Hindlimb muscle (tissue), 1 donor: ENCODE measurements at regions not wholly inside any gene's neighbourhood (a gene's known extent, or its start where the extent isn't known, plus 50 kb on each side); places are given as distances from the start of the nearest gene placed in this dataset.

Source experiments
- DNase-seq: peaks from one replicate; pipeline ENCODE4 v3.0.0-alpha.2; 2013

DNA sequence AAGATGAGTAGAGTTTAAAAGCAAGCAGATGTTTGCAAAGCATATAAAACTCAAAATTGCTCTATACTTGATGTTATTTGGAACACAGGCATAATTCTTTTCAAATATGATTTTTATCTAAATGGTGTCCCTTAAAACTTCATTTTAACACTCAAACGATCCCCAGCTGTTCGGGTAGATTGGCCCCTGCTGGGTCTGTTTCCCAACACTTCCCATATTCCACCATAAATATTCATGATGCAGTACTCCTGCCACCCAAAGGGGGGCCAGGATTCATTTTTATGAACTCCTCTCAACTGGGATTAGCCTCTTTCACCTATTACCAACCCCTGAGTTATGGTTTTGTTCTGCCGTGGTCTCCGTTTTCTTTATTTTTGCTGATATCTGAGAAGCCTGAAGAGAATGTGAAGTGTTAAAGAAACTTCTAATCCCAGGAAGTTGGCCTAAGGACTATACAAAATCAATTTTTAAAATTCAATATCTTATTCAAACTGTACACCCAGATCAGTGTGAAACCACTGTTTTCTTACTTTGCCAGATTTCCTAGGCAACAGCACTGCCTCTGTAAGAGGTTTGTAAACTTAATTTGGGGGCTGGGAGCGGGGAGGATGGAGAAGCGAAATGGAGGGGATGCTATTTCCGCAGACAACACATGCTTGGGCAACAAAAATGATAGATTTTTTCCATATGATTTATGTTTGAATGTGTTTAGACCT lies 384.1 kb downstream of the DMRT2 start:
- DNase-seq: peak; percentile 28

DNA sequence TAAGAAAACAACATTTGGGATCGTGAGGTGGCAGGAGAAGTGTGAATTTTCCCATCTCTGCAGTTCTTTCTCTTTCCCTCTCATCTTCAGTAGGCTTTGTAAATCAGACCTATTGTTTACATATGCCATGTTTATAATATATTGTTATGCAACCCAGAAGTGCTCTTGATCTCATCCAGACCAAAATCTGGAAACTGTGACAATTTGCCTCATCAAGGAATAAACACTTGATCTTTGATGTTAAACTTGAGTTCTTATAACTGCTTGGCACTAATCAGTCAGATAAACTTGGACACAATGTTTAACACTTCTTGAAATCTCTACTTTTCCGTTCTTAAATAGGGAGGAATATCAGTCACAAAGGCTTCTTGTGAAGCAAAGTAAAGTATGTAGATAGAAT lies 384.7 kb downstream of the DMRT2 start:
- no peak for DNase-seq

DNA sequence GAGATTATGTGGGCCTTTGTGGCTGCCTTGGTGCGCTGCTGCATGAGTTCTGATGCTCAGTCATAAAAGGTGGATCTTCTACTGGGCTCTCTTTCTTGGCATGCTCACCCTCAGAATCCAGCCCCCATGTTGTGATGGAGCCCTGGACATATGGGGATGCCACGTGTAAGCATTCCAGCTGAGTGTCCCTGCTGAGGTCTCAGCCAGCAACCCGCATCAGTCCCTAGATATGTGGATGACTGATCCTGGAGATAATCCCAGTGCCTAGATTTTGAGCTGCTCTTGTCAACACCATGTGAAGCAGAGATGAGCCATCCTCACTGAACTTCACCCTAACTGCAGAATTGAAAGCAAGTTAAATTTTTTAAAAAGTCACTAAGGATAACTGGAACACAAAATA lies 390.1 kb downstream of the DMRT2 start:
- no peak for DNase-seq

DNA sequence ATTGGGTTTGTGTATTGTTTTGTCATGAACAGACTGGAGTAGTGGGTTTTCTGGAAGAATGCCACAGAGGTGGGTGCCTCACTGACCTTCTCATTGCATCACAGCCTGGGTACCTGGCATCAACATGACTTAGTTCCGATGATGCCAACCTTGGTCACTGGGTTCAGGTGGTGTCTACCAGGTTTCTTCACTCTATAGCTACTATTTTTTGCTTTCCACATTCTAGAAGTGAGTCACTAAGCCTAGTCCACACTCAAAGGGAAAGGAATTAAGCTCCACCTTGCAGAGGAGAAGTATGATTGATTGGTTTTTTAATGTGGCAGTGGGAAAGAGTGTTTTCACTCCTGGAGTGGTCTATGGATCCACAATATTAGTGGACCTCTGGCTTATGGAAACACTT lies 391.9 kb downstream of the DMRT2 start:
- no peak for DNase-seq

DNA sequence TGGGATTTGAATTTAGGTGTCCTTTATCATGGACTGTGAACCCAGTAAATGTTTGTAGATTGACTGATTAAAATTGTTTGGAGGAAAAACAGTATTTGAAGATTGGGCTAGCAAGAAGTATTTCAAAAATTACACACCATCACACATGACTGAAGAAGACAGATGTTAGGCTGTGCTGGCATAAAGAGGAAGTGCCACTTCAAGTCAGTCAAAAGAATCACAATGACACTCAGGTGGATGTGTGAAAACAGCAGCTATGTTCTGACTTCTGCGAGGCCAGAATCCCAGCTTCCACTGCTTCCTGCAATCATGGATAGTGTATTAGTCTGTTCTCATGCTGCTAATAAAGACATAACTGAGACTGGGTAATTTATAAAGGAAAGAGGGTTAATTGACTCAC lies 393.3 kb downstream of the DMRT2 start:
- DNase-seq: no peak

DNA sequence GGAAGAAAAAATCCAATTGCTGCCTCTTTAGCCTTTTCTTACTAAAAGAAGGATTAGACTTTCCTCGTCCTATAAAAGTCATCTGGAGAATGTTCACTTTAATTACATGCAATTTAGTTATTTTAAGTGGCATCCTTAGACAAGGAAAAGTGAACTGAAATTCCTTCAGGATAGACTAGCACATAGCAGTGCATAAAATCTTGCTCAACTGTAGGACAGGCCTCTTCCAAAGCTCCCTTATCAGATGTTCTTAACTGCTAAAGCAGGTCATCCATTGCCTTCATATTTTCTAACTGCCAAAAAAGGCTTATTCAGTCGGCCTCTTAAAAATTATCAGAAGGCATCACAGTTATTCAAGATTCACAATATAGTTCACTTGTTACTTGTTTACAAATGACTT lies 396.5 kb downstream of the DMRT2 start:
- no peak for DNase-seq

DNA sequence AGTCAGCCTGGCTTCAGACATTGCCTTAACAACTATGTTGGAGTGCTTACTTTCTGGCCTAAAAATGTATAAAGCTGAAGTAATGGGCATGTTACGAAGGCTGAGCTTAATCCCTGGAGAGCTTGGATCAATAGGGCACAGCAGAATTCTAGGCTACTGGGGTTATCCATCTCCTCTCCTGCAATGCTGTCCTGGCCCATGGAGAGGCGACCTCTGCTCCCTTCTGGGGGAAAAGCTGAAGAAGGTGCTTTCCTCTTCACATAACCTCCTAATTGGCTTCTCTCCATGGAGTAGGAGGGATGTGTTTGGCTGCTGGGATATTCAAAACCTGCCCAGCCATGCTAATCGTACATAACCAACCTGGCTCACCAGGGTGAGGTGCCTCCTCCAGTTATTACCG lies 403.5 kb downstream of the DMRT2 start:
- no peak for DNase-seq

DNA sequence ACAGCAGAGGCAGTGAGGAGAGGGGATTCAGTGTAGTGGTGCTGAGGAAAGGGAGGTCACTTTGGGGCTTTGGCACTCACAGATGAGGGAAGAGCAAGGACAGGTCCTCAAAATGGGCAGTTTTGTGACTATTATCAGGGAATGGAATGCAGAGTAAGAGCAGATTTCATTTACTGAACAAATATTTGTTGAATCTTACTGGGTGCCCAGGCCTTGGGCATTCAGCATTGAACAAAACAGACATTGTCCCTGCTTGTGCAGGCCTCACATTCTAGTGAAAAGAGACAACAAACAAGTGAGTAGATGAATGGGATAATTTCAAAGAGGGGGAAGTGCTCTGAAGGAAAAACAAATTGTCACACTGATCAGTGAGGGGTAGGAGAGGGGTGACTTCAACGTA lies 404.1 kb downstream of the DMRT2 start:
- DNase-seq: no peak

DNA sequence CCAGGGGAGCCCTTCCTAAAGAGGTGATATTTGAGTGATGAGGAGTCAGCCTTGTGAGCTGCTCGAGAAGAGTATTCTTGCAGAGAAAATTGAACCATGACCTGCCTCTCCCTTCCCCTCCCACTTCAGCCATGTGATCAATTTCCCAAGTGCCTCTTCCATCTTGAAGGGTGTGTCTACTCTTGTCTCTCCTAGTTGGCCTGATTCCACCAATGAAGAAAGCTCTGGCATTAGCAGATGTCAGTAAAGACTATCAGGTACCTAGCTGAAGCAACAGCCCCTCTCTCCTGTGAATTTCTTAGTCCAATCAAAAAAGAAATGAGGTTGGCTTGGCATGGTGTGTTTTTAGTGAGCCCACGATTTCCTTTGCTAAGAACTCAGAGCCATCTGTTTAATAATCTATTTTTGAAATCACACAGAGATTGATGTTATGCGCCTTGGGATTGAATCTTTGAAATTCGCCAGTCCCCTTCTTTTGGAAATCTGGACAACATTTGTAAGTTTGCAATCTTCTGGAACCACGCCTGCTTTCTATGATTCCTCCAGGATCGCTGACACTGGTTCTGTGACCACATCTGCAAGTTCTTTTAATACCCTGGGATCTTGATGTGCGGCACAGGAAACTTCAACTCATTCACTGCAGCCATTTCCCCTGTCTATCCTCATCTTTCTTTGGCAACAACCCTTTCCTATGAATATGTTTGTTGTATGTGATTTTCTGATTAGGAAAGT lies 404.6 kb downstream of the DMRT2 start:
- DNase-seq: peak; percentile 45

DNA sequence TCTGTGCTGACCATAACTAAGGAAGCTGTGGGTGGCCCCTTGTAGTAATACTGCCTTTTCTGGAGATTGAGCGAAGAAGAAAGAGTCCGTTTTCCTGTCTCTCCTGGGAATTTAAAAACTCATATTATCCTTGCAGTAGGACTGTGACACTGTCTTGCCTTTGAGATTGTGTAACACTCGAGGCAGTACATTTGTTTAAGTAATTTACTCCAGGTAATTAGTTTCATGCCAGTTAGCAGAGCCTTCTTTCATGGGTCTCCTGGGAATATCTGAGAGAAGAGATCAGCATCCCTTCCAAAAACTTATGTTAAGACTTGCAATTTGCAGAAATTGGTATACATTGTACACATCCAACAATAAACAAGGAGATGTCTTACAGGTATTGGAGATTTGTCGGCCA lies 405.6 kb downstream of the DMRT2 start:
- no peak for DNase-seq

DNA sequence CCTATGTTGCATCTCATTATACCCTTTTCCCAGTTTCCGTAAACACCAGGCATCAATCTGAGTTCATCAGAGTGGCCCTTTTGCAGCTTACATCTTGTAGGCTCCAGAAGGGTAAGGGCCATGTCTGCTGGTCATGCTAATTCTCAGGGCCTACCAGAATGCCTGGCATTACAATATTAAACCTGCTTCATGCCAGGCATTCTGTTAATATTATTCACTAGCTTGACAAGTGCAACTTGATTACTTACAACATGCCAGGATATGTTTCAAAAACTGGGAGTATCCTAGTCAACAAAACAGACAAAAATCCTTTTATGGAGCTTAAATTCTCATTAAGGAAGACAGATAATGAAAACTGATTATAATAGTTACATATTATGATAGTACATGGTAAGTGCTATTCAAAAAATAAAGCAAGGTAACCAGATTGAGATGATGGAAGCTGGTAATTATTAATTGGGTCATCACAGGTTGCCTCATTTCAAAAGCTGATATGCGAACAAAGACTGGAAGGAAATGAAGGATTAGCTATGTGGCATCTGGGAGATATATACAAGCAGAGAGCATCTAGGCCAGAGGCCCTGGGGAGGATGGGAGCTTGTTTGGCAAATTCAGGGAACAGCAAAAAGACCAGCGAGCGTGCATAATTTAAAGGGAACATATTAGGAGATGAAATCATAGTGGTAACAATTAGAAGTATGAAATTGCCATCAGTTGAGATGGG lies 406.3 kb downstream of the DMRT2 start:
- DNase-seq: no peak

DNA sequence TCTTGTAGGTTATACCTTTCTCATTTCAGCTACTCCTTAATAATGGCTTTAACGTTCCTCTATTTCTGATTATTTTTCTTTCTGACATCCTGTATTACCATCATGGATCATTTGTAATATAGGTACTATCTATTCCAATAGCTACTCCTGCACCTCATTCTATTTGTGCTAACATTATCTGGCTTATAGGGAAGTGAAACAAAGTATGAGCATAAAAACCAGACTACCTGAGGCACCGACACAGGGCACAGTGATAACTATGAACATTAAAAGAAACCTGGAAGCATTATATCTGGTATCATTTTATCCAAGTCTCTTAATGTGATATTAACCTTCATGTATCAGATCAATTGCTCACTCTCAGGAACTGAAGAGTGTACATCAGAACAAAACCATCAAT lies 407.3 kb downstream of the DMRT2 start:
- DNase-seq: no peak

DNA sequence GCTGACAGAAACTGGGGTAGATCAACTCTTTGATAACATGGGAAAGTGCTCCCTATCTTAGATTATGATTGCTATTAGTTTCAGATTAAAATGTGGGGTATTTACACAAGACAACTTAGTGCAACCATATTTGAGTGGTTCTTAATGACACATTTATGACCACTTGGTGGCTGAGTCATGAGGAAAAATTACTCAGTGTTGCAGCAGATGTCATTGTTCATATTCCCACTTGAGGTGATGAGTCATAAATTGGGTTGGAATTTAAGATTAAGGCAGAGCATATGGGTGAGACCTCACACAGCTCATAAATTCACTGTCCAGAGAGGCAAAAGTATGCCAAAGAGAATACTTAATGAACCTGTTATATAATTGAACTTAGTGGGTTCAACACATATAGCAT lies 408.3 kb downstream of the DMRT2 start:
- DNase-seq: no peak

DNA sequence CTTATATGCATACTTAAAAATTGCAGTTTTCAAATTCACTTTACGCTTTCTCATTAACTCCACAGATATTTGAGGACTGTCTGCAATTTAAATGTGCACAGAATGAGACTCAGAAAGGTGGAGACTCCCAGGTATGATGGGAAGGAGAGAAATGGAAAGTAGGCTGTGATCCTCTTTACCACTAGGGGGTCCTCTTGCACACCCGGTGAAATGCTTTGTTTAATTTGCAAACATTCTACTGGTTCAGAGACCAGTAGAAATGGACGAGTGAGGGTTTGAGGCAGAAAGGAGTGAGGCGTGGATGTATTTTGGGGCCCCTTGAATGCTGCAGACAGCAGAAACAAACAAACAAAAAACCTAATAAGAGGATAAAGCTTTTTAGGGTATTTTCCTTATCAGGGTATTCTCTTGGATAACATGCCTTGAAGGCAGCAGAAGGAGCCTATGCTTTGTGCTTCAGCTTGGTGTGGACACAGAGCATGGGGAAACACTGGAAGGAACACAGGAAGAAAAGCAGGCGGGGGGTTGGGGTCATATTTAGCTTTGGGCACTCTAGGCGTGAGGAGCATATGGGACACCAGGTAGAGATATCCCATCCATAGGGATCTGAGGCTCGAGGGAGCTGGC lies 410.1 kb downstream of the DMRT2 start:
- DNase-seq: no peak

DNA sequence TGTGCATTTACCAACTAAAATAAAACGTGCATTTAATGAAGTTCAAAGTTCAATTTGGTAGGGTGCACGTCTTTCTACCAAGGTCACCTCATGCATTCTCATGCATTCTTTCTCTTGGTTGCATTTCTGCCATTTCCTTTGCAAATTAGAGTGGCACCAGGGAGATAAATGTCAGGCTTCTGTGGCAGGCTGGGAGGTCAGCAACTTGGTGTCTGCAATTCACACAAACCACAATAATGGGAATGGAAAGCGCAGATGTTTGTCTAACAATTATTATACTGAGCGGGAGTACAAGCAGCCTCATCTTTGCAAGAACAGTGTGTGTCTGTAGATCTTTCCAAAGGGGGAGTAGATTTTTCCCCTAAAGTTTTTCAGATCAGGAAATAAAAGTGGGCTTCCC lies 411.7 kb downstream of the DMRT2 start:
- DNase-seq: no peak

DNA sequence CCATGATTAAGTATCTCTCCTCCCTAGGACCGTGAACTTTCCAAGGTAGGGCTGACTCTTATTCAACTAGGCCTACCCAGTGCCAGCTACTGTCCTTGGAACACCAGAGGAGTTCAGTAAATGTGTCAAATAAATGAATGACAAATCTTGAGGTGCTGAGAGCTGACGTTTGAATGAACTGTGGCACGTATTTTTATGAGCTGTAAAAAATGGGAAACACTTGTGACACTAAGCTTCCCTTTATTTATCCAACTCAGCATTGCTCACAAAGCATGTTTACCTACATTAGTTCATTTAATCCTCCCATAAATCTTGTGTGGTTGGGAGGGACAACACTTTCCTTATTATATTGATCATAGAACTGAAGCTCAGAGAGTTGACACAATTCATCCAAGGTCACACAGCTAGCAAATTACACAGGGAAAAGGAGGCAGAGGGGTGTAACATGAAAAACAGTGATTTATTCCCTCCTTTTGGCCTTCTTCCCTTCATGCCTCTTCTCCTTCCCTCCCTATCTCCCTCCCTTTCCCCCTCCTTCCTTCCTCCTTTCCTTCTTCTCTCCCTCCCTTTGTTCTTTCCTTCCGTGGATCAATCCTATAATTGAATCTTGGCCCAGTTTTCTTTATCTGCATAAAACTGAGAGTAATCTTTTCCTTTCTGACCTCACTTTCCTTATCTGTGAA lies 412.6 kb downstream of the DMRT2 start:
- DNase-seq: no peak

DNA sequence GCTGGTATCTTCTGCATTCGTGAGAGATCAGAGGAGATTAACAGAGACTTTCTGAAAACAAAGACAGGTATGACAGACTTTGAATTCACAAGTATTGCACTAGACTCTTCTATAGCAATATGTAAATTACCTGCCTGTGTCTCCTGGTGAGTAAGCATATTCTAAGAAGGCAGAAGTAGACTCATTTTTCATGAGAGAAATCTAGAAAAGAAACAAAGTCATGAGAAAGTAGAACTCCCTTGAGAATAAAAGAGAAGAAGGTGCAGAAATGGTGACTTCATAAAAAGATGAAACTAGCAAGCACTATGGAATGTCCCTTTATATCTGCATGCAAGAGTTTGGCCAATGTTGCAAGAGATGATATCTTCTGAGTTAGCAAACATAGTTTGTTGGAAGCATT lies 419.8 kb downstream of the DMRT2 start:
- no peak for DNase-seq

DNA sequence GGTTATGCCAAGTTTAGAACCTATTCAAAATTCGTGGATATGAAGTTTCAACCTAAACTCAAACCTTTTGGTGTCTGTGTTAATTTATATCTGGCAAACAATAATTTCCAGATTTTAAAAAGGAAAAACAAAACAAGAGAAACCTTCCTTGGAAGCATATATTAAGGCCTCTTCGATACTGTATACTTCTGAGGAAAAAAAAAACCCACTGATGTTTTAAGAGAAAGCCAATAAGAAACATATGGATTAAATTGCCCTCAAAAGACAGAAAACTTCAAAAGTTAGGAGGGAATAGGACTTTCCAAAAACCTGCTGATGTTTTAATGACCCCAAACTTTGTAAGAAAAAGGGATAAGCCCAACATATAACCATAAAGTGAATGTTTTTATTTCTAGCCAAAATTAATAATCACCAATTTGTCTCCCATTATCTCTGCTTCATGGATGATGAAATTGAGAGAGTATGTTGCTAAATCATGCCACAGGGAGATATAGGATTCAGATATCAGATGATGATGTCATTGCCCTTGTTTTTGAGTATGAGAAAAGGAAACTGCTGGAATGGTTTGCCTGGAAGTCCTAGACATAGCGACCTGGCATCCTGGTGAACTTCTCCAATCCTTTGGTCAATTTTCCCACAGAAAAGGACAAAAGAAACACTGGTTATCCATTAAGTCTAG lies 423.9 kb downstream of the DMRT2 start:
- DNase-seq: no peak

DNA sequence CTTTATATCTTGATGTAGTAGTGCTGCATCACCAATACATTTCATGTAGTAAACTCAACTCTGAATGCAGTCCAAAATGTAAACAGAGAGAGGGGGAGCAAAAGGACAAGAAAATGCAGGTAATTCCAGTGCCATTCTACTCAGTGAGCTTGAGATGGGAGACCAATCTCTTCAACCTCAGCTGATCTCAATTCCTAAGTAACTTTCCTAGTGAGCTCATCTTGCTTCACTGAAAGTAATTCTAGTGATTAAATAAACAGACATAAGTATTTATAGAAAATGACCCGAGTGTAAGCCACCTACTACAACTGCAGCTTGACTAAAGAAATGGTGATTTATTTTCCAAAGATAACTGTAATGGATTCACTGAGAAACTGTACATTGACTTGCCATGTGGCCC lies 424.5 kb downstream of the DMRT2 start:
- DNase-seq: no peak

DNA sequence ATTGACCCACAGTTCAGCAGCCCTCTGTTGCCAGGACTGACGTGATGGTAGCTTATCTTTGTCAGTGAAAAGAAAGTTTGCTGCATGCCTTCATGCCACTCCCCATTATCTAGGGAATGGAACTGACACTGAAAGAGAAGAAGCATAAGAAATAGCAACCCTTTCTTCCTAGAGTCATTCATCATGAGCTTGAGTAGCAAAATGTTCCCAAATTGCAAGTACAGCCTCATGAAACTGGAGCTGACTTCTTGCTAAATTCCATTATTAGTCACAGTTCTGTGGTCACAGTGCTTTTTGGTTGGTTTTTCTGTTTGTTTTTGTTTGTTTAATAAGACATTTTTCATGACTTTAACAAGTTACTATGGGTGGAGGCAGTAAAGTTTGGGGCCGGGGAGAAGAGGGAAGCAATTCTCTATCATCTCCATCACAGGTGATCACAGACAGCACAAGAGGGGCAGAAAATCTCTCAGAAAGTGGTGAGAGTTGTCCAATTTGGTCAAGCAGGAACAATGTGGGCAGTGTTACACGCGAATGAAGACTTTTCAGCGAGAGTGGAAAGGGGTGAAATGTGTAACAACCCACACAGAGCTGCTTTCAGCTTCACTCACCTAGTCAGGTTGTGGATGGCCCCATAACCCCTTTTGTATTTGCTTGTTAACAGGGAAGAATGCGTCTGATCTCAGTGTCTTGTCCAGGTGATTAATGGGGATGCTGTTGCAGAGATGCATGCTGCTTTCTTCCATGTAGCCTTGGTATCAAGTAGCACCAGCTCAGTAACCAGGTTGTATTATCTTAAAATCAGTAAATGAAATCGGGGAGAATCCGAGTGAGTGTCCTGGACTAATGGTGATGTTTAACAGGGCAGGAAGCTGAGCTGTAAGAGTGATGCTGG lies 440.4 kb downstream of the DMRT2 start:
- DNase-seq: no peak

DNA sequence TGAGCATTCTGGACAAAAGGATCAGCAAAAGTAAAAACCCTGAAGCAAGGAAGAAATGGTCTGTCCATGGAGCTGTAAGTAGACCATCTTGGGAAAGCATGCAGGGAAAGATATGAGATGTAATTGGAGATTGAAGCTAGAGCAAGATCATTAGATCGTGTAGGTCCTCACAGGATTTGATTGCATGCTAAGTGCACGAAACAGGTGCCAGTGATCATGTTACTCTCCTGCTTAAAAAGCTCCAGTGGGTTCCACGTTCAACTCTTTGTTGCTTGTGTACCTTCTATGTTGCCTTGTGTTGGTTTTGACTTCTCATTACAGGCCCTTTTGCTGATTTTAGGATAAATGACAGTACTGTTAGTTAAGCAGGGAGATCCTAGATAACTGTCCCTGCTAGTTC lies 442.0 kb downstream of the DMRT2 start:
- DNase-seq: no peak
